Activated CD4-positive, alpha-beta T cell treated with anti-CD3 and anti-CD28 coated beads, Interleukin-2, amount 10 ng/mL, durations not matched to agents 24 days and 14 days (primary cell): ENCODE measurements at regions not wholly inside any gene's neighbourhood (a gene's known extent, or its start where the extent isn't known, plus 50 kb on each side); places are given as distances from the start of the nearest gene placed in this dataset.

Experiments
- DNase-seq: peaks from one replicate; pipeline ENCODE4 v3.0.0; 2022
- H3K27ac Mint-ChIP-seq: one replicate; pipeline ENCODE4 v1.8.0; 2022; ENCODE audit warnings: mild to moderate bottlenecking, mixed read lengths
- H3K27me3 Mint-ChIP-seq: one replicate; pipeline ENCODE4 v1.8.0; 2022; ENCODE audit warnings: mixed read lengths
- H3K36me3 Mint-ChIP-seq: one replicate; pipeline ENCODE4 v1.8.0; 2022; ENCODE audit warnings: low read depth, mild to moderate bottlenecking, mixed read lengths
- H3K4me1 Mint-ChIP-seq: one replicate; pipeline ENCODE4 v1.8.0; 2021; ENCODE audit warnings: mixed read lengths
- H3K4me3 Mint-ChIP-seq: one replicate; pipeline ENCODE4 v1.8.0; 2022; ENCODE audit warnings: mild to moderate bottlenecking, moderate library complexity, mixed read lengths
- H3K9me3 Mint-ChIP-seq: one replicate; pipeline ENCODE4 v1.8.0; 2021; ENCODE audit warnings: mixed read lengths
- intact Hi-C: fragments of 100-400 bp; cut with micrococcal nuclease; formaldehyde crosslinking; loops from one replicate; pipeline ENCODE4 v1.15.1; 2023

- Mint-ChIP-seq H3K9me3 (no peaks in the 10 kb centered on the region), H3K27ac (no peak overlapping the region), H3K4me1 (no peaks in the 10 kb centered on the region), H3K36me3 (no peaks in the 10 kb centered on the region), H3K27me3 (peaks cover 7% of the 10 kb centered on the region), H3K4me3 (no peak overlapping the region)
- DNase-seq: no peak
- intact Hi-C loops: no loop called here
Measured at GRCh38 chr1:34650090-34650489, 104.8 kb upstream of the GJB5 start.

DNA sequence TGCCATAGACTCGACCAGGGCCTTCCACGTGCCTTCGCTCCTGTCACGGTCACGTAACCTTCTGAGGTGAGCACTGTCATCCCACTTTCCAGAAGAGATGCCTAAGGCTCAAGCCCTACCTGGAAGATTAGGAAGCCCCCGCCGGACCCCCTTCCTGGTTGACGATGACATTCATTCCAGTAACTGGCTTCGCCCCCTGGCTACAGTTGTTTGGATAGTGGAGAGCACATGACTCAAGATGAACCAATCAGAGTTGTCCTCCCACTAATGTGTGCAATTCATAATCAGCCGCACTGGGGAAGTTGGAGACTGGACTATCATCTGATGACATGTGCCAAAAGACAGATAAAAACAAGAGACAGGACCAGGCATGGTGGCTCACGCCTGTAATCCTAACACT is 104.0 kb upstream of the GJB5 start:
- no peak for DNase-seq
- Mint-ChIP-seq H3K4me1 (no peaks in the 10 kb centered on the region), H3K36me3 (no peaks in the 10 kb centered on the region)

GRCh38 chr1:34653110-34653509 is 101.7 kb upstream of the GJB5 start:
- intact Hi-C loops: no loop called here
- Mint-ChIP-seq H3K27ac (no peak overlapping the region), H3K27me3 (peaks cover 2% of the 10 kb centered on the region), H3K4me1 (no peaks in the 10 kb centered on the region), H3K4me3 (no peak overlapping the region), H3K9me3 (no peaks in the 10 kb centered on the region), H3K36me3 (no peaks in the 10 kb centered on the region)
- no peak for DNase-seq

More for the DNA sequence above, 104.0 kb upstream of the GJB5 start:
- H3K9me3 Mint-ChIP-seq: no peaks in the 10 kb centered on the region
- H3K27me3 Mint-ChIP-seq: peaks cover 5% of the 10 kb centered on the region
- no peak overlapping the region for H3K4me3 Mint-ChIP-seq
- no peak overlapping the region for H3K27ac Mint-ChIP-seq
- intact Hi-C loops: no loop called here

DNA sequence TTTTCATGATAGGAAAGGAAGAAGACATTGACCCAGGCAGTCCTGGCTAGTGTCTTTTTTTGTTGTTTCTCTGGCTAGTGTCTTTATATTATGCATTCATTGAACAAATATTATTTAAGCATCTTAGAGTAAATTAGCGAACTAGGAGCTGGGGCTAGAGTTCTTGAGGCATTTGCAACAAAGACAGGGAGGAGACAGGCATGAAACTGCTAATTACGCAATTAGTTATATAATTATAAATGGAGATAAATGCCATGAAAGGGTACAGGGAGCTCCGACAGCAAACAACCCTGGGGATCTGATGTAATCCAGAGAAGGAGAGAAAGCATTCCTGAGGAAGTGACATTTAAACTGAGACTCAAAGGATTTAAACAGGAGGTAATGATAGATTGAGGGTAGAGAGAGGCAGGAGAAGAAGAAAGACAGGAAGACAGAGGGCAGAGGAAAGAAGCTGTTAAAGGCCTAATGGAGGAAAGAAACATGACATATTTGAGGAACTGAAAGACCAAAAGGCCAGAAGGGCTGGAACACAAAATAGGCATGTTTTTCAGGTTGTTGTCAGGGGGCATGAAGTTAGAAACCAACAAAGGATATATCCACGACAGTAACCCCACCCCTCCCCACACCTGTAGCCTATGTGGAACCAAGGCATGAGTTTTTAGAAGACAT is 99.5 kb upstream of the GJB5 start:
- no peak for DNase-seq
- no peaks in the 10 kb centered on the region for H3K4me1 Mint-ChIP-seq
- peaks cover 2% of the 10 kb centered on the region for H3K27me3 Mint-ChIP-seq
- H3K4me3 Mint-ChIP-seq: no peak overlapping the region
- H3K36me3 Mint-ChIP-seq: no peaks in the 10 kb centered on the region
- no peaks in the 10 kb centered on the region for H3K9me3 Mint-ChIP-seq
- intact Hi-C loops: no loop called here
- no peak overlapping the region for H3K27ac Mint-ChIP-seq

- no peak overlapping the region for H3K27ac Mint-ChIP-seq
- no peak for DNase-seq
- no peak overlapping the region for H3K4me3 Mint-ChIP-seq
- intact Hi-C loops: no loop called here
- H3K9me3 Mint-ChIP-seq: no peaks in the 10 kb centered on the region
- no peaks in the 10 kb centered on the region for H3K36me3 Mint-ChIP-seq
- H3K4me1 Mint-ChIP-seq: no peaks in the 10 kb centered on the region
- peaks cover 2% of the 10 kb centered on the region for H3K27me3 Mint-ChIP-seq
Measured at GRCh38 chr1:34655875-34656240, 99.0 kb upstream of the GJB5 start.

GRCh38 chr1:34656299-34656698 is 98.5 kb upstream of the GJB5 start:
- no peak overlapping the region for H3K4me3 Mint-ChIP-seq
- no peaks in the 10 kb centered on the region for H3K36me3 Mint-ChIP-seq
- intact Hi-C loops: no loop called here
- H3K4me1 Mint-ChIP-seq: no peaks in the 10 kb centered on the region
- no peaks in the 10 kb centered on the region for H3K9me3 Mint-ChIP-seq
- DNase-seq: no peak
- H3K27me3 Mint-ChIP-seq: peaks cover 2% of the 10 kb centered on the region
- no peak overlapping the region for H3K27ac Mint-ChIP-seq

DNA sequence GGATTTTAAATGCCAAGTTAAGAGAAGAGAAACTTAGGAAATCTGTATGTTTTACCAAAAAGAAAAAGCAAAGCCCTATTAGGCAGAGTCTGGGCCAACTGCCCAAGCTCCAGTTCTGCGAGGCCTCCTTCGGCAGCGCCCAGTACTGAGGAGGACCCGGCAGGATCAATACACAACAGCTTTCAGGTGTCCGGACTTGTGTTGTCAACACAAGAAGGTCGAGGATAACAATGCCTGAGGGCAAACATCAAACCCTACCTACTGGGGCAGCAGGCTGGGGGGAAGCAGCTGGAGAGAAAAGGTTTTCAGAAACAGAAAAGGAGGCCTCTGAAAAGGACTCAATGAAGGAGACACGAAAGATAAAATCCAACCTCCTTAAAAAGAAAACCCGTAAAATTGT is 98.1 kb upstream of the GJB5 start:
- no peaks in the 10 kb centered on the region for H3K36me3 Mint-ChIP-seq
- H3K4me1 Mint-ChIP-seq: no peaks in the 10 kb centered on the region
- no peaks in the 10 kb centered on the region for H3K9me3 Mint-ChIP-seq
- DNase-seq: no peak
- no peak overlapping the region for H3K4me3 Mint-ChIP-seq
- no peak overlapping the region for H3K27ac Mint-ChIP-seq
- intact Hi-C loops: no loop called here
- peaks cover 2% of the 10 kb centered on the region for H3K27me3 Mint-ChIP-seq

GRCh38 chr1:34657266-34657665 is 97.6 kb upstream of the GJB5 start:
- no peaks in the 10 kb centered on the region for H3K9me3 Mint-ChIP-seq
- DNase-seq: no peak
- intact Hi-C loops: no loop called here
- H3K4me3 Mint-ChIP-seq: no peak overlapping the region
- no peaks in the 10 kb centered on the region for H3K36me3 Mint-ChIP-seq
- no peaks in the 10 kb centered on the region for H3K4me1 Mint-ChIP-seq
- H3K27me3 Mint-ChIP-seq: peaks cover 2% of the 10 kb centered on the region
- no peak overlapping the region for H3K27ac Mint-ChIP-seq

GRCh38 chr1:34657849-34658248 is 97.0 kb upstream of the GJB5 start:
- no peak overlapping the region for H3K4me3 Mint-ChIP-seq
- DNase-seq: no peak
- no peaks in the 10 kb centered on the region for H3K9me3 Mint-ChIP-seq
- intact Hi-C loops: no loop called here
- no peaks in the 10 kb centered on the region for H3K36me3 Mint-ChIP-seq
- H3K27me3 Mint-ChIP-seq: peaks cover 2% of the 10 kb centered on the region
- H3K4me1 Mint-ChIP-seq: no peaks in the 10 kb centered on the region
- H3K27ac Mint-ChIP-seq: no peak overlapping the region

GRCh38 chr1:34663031-34663430 is 91.8 kb upstream of the GJB5 start:
- peaks cover 5% of the 10 kb centered on the region for H3K27me3 Mint-ChIP-seq
- H3K4me1 Mint-ChIP-seq: no peaks in the 10 kb centered on the region
- no peaks in the 10 kb centered on the region for H3K36me3 Mint-ChIP-seq
- DNase-seq: no peak
- H3K27ac Mint-ChIP-seq: no peak overlapping the region
- no peaks in the 10 kb centered on the region for H3K9me3 Mint-ChIP-seq
- intact Hi-C loops: no loop called here
- no peak overlapping the region for H3K4me3 Mint-ChIP-seq

GRCh38 chr1:34668063-34668462 is 86.8 kb upstream of the GJB5 start:
- H3K27me3 Mint-ChIP-seq: peaks cover 8% of the 10 kb centered on the region

GRCh38 chr1:34670982-34671381 is 83.9 kb upstream of the GJB5 start:
- H3K36me3 Mint-ChIP-seq: no peaks in the 10 kb centered on the region
- H3K4me3 Mint-ChIP-seq: no peak overlapping the region
- H3K4me1 Mint-ChIP-seq: no peaks in the 10 kb centered on the region
- H3K27ac Mint-ChIP-seq: no peak overlapping the region
- H3K27me3 Mint-ChIP-seq: peaks cover 9% of the 10 kb centered on the region
- intact Hi-C loops: no loop called here
- no peak for DNase-seq
- H3K9me3 Mint-ChIP-seq: no peaks in the 10 kb centered on the region

More at GRCh38 chr1:34668063-34668462, 86.8 kb upstream of the GJB5 start:
- intact Hi-C loops: no loop called here
- no peak overlapping the region for H3K4me3 Mint-ChIP-seq
- DNase-seq: no peak
- no peak overlapping the region for H3K27ac Mint-ChIP-seq
- no peaks in the 10 kb centered on the region for H3K4me1 Mint-ChIP-seq
- no peaks in the 10 kb centered on the region for H3K9me3 Mint-ChIP-seq
- H3K36me3 Mint-ChIP-seq: no peaks in the 10 kb centered on the region

GRCh38 chr1:34671887-34672286 is 83.0 kb upstream of the GJB5 start:
- H3K4me1 Mint-ChIP-seq: no peaks in the 10 kb centered on the region

DNA sequence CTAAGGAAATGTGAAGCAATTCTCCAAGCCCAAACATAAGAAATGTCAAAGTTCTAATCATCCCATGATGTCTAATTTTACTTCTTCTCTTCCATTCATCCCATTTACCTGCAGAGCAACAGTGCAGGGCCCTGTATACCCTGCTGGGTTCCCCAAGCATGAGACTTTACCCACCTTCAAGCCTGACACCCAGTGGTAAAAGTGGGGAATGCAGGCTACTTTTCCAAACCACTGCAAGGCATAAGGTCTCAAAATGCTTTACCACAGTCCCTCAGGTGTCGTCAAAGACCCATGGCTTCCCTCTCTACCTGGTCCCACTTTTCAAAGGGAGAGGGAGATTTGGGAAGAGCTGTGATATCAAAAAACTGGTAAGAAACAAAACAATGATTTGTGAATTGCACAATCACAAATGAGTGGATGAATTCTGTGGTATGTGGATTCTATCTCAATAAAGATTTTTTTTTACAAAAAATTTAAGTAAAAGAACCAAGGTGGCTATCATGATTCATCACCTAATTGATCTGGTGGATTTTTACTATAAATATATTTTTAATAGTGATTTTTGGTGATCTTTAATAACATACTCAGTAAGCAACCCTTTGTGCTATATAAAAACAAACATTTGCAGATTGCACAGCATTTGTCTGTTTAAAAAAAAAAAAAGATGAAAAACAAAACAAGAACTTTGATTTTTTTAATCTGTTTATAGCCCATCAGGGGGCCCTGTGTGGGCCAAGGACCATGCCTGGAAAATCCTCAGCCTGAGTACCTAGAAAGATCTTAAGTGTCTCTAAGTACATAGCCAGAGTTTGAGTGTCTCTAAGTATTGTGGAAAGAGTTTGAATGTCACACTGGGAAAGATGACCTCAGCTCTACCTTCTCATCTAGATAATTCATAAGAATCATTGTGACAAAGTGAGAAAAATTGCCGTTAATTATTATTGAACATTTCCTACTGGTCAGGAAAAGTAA is 73.1 kb upstream of the GJB5 start:
- Mint-ChIP-seq H3K4me3 (no peak overlapping the region), H3K27me3 (peaks cover 11% of the 10 kb centered on the region), H3K9me3 (peaks cover 3% of the 10 kb centered on the region), H3K4me1 (peaks cover 9% of the 10 kb centered on the region), H3K36me3 (peaks cover 2% of the 10 kb centered on the region), H3K27ac (no peak overlapping the region)
- DNase-seq: peak; percentile 85
- intact Hi-C loops: no loop called here

More at GRCh38 chr1:34671887-34672286, 83.0 kb upstream of the GJB5 start:
- Mint-ChIP-seq H3K9me3 (no peaks in the 10 kb centered on the region), H3K27me3 (peaks cover 9% of the 10 kb centered on the region), H3K36me3 (no peaks in the 10 kb centered on the region), H3K27ac (no peak overlapping the region), H3K4me3 (no peak overlapping the region)
- intact Hi-C loops: no loop called here
- no peak for DNase-seq
